DMS79 treated with DMSO at 0.1 percent for 48 hours (cell line): ENCODE measurements at regions not wholly inside any gene's neighbourhood (a gene's known extent, or its start where the extent isn't known, plus 50 kb on each side); places are given as distances from the start of the nearest gene placed in this dataset.

ENCODE experiments used
- DNase-seq: peaks from one replicate; lab custom pipeline; 2025; lab: John Stamatoyannopoulos, UW

GRCh38 chr2:18503376-18504228, 56.9 kb downstream of the RDH14 start:
- DNase-seq: no peak

DNA sequence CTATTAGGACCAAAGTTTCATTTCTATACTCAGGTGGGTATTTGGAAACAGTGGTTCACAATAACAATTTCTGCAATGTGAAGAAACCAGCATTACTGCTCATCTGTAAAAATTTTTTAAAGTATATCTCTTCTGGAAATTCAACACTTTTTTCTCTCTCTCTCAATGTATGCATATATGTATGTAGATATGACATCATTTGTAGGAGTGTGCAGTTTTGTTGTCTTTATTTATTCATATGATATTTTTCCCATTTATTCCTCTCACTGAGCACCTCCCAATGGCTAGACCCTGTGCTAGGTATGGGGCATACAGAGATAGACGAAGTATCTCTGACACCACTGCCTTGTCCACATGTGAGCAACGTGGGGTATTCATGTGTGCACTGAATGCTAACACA, 58.3 kb downstream of the RDH14 start:
- DNase-seq: no peak

DNA sequence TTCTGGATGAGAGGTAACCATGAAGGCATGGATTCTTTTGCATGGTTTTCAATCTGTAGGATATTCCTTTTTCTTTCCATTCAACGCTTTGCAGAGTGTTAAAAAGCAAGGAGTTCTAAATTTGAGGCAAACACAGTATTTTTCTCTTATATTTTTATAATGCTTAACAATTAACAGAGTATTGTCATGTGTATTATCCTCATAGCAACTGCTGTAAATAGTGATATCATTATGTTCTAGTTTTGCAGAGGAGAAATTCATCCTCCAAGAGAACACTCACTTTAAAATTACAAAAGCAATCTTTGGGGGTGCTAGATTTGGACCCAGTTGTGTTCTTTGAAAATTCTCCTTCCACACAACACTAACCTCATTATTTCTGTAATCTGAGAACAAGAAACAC, 58.7 kb downstream of the RDH14 start:
- no peak for DNase-seq

DNA sequence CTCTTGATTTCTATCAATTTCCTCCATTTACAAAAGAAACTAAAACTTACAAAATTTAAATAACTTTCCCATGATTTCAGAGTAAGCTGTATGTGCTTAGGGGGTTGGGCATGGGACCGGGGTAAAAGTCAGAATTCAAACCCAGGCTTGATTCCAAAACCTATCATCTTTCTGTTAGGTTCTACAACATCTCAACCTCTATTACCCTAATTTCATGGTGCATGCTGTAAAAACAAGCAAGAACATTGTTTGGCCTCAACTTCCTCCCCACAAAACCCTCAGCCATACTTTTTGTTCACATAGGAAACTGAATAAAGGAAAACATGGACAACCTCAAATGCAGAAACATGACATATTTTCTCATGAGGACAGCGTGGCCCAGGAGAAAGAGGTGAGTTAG, 59.3 kb downstream of the RDH14 start:
- no peak for DNase-seq

DNA sequence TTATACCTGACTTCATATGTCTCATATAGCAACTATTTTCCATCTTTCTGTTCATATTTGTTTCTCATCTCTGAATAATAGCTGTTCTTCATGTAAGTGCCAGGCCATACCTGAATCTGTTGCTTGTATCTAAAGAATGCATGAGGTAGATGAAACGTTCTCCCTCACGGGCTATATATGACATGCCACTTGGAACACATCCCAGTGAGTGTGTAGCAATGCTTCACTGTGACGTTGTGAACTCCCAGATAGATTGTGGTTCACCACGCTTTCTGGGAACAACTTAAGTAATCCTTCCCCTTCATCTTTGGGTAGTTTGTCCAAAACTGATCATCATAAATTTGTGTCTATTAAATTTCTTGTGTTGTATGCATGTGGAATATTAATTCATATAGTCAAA, 60.1 kb downstream of the RDH14 start:
- DNase-seq: no peak

DNA sequence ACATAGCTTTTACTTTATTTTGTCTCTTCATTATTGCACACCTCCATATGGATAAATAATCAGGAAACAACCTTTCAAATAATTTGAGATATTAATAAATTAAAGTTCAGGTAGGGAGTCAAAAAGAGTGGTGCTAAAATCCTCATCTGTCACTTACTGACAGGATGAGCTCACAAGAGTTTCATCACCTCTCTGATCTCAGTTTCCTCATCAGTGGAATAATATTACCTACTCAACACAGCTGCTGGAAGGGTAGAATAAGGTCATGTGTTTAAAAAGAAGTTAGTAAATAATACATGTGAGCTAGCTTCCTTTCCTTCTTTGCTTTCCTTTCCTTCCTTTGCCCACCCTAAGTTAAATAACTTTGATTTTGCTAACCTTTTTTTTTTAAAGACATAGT, 61.9 kb downstream of the RDH14 start:
- DNase-seq: no peak

DNA sequence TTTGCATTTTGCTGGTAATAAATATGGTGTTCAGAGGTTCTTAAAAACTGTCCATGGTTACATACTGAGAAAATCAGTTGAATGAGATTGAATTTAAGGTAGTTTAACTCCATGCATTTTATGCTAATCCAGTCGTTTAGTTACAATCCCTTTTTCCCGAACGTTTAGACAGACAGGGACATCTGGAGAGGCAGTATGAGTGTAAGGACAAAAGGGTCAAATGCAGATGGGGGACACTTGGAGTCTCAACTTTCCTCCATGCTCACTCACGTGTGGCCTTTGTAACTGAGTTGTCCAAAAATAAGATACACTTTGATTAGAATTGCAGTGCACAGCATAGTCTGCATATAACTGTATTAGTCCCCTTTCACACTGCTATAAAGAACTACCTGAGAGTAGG, 63.9 kb downstream of the RDH14 start:
- no peak for DNase-seq

GRCh38 chr2:18495058-18495457, 65.4 kb downstream of the RDH14 start:
- DNase-seq: no peak

- no peak for DNase-seq
Measured at GRCh38 chr2:18492721-18493120, 67.7 kb downstream of the RDH14 start.

GRCh38 chr2:18491577-18491976, 68.9 kb downstream of the RDH14 start:
- DNase-seq: no peak

DNA sequence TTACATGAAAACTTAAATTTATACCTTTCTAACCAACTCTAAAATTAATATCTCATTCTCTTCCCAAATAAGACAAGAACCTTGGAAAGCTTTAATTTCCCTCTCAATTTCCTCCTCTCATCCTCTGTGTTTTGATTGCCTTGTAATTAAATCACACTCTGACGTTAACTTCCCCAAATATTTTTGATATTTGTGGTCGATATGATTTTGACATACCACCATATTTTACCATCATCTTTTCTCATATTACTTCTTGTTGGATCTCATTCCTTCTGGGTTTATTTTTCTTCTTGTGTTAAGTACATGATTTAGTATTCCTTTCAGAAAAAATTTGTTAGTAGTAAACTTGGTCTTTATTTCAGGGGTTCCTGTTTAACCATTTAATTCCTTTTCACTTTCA, 69.6 kb downstream of the RDH14 start:
- no peak for DNase-seq

DNA sequence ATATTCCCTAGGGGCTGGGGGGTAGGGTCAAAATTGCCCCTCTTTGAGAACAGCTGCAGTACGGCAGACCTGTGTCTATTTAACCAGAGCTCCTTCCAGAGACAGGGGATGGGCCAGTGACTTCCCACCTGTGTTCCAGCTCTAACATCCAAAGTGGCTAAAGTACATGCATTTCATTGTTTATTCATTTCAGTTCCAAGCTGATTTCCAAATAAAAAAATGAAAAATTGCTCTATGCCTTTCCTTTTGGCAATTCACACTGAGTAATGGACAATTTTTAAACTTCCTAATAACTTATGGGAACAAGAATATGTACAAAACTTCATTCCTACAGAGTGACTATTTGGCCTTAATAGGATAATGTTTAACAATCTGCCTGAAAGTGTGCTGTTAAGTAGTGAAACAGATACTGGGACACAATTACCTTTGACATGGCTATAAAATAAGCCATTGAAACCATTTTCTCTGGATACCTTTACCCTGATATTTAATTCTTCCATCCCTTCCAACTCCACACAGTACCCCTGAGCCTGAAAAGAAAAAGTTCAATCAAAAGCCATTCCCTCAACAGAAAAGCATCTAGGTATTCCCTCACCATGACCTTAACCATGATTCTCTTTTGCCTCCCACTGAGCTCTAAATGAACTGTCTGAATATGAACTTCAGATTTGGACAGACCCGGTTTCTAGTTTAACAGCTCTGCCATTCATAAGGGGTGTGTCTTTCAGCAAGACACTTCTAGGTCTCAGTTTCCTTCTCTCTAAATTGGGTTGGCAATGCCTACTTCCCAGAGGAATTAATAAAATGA, 73.1 kb downstream of the RDH14 start:
- DNase-seq: no peak

GRCh38 chr2:18484625-18485024, 75.8 kb downstream of the RDH14 start:
- no peak for DNase-seq

DNA sequence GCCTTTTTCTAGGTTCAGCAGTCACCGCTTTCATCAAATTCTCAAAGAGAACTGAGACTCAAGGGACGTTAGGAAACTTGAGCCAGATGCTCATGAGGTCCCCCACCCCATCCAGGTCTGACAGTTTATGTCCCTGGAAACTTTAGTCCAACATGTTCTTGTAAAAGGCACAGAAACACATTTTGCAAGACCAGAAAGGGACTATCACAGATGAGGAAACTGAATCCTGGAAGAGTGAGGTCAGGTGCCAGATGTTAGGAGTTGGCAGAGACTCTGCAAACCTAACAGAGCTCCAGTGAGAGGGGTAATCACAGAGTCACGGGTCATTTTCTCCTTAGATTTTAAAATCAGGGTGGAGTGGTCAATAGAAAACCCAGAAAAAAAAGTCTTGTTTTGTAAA, 76.6 kb downstream of the RDH14 start:
- DNase-seq: no peak

DNA sequence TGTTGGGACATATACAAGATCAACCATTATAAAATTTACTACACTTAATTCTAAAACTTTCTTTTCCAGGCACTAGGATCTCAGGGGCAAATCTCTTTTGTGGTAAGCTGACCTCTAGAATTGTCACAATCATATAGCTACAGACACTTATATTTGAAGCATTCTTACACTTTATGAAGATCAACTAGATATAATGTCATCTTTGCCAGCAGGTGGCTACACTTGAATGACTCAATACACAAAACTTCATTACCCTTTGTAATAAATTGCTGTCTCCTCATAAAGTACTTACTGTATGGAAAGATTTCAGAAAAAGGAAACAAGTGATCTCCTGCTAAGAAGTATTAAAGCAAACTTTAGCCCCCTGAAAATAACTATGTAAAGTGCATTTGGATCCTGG, 77.8 kb downstream of the RDH14 start:
- no peak for DNase-seq

- no peak for DNase-seq
Measured at GRCh38 chr2:18479947-18480369, 80.5 kb downstream of the RDH14 start.

- no peak for DNase-seq
Measured at GRCh38 chr2:18477293-18477692, 83.2 kb downstream of the RDH14 start.

- DNase-seq: no peak
Measured at GRCh38 chr2:18476484-18476883, 84.0 kb downstream of the RDH14 start.

DNA sequence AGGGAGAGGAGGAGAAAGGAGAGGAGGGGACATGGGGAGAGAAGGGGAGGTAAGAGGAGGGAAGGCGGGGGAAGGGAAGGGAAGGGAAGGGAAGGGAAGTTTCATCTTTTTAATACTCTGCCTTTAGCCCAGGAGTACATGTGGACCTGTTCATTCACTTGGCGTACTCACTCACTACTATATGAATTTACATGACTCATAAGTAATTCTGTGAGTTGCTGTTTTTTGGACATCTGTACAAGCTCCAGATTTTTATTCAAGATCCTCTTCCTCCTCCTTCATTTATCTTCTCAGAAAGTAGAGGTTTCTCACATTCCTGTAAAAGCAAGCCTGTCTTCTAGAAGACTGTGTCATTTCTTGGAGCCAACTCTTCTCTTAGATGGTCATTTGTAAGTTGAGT, 84.6 kb downstream of the RDH14 start:
- DNase-seq: no peak

DNA sequence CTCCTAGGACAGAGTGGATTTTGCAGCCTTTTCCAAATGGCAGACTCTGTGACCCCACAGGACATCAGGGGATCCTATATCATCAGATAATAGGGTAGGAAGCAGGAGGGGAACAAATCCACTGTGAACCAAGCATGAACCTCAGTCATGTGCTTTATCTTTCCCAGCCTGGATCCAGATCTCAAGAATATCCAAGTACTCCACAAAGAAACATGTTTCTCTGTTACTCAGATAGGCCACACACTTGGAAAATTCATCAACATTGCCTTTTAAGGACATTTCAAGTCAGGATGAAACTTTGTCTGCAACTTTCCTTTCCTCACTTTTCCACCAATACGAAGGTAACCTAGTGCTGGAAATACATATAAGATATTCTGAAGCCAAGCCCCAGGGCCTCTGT, 85.8 kb downstream of the RDH14 start:
- no peak for DNase-seq

DNA sequence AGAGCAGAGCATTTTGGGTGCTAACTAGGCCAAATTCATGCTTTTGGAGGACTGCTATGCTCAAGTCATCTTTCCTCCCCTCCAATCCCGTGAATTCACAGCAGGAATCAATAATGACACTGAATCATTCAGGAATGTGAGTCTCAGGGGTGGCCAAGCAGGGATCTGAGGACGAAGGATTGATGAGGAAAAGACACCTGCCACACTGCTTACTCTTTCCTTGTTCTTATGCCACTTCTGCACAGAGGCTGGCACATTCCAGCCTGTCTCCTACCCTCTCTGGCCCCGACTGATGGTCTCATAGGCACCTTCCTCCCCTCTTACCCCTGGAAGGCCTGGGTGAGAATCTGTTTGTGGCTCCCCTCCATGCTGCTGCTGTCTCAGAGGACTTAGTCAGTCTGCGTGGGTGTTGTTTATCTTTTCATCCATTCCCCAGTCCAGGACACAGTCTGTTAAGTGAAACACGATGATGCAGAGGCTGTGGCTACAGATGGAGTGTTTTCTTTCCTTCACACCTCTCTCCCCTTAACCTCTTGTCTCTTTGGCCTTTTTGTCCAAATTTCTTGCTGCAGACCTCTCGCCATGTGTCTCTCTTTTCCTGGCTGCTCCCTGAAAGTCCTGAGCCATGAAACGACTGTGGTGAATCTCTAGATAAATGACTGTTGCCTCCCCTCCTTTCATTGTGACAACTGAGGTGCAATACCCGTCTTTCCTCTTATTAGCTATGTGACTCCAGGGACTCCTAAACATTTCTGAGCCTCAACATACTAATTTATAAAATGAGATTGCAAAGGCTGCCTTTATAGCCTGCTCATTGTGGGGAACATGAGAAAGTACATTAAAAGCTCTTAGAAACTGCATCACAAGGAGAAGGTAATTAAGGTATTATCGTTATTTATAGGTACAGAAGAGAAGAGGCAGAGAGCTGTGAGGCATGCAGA, 86.9 kb downstream of the RDH14 start:
- no peak for DNase-seq

GRCh38 chr2:18467749-18468360, 92.6 kb downstream of the RDH14 start:
- no peak for DNase-seq
